B cell (primary cell): ENCODE measurements at regions not wholly inside any gene's neighbourhood (a gene's known extent, or its start where the extent isn't known, plus 50 kb on each side); places are given as distances from the start of the nearest gene placed in this dataset.

Source experiments
- ATAC-seq: fragments of 200-7000 bp; cut with Tn5 transposase; one replicate; pipeline ENCODE4 v1.10.0; 2021; ENCODE audit warnings: low read depth, mild to moderate bottlenecking, moderate number of reproducible peaks, moderate library complexity
- CTCF ChIA-PET: fragments of 350-600 bp; sonication (Branson Sonifier 250); formaldehyde crosslinking; loops from one replicate; lab custom pipeline; 2021; ENCODE audit warnings: antibody characterized with exemption, inconsistent platforms; lab: Charles Lee
- POLR2A ChIA-PET: fragments of 350-600 bp; sonication (Branson Sonifier 250); formaldehyde crosslinking; loops from one replicate; lab custom pipeline; 2021; ENCODE audit warnings: antibody characterized with exemption; lab: Charles Lee
- DNase-seq: peaks from one replicate; pipeline ENCODE4 v3.0.0; 2013
- H2AFZ ChIP-seq: 2 replicates; pipeline ENCODE4 v1.6.1; 2012; ENCODE audit warnings: mild to moderate bottlenecking, low read depth, low read length; ENCODE audit not compliant: insufficient read depth, poor library complexity, severe bottlenecking
- H3K27ac ChIP-seq, 2 donors: 1 replicate in 1 of 2; 2 replicates in 1 of 2; pipeline ENCODE4 v1.5.1; 2012 to 2013; ENCODE audit warnings: low read length in 2 of 2, mild to moderate bottlenecking in 2 of 2, moderate library complexity in 1 of 2
- H3K27me3 ChIP-seq, 4 experiments: fragments of 200-600 bp in 1 of 4; sonication (generic) in 1 of 4; replicated peaks in 1 of 4; 1 replicate in 2 of 4; 2 replicates in 2 of 4; pipeline versions ENCODE4 v1.6.1 to v1.7.0; 2013 to 2016; ENCODE audit warnings: low read length in 3 of 4, mild to moderate bottlenecking in 2 of 4, mixed read lengths in 1 of 4, moderate library complexity in 1 of 4; ENCODE audit not compliant: insufficient read depth in 4 of 4, control insufficient read depth in 3 of 4; ENCODE audit errors: control extremely low read depth in 1 of 4
- H3K36me3 ChIP-seq, 2 experiments: replicated peaks in 1 of 2; 1 replicate in 1 of 2; 2 replicates in 1 of 2; pipeline versions ENCODE4 v1.6.1 to v1.7.1; 2013; ENCODE audit warnings: low read length in 1 of 2; ENCODE audit not compliant: insufficient read depth in 2 of 2, control insufficient read depth in 1 of 2; ENCODE audit errors: control extremely low read depth in 1 of 2, extremely low read depth in 1 of 2
- H3K4me1 ChIP-seq, 2 donors: fragments of 200-600 bp in 1 of 2; sonication (generic) in 1 of 2; 1 replicate in 1 of 2; 2 replicates in 1 of 2; pipeline versions ENCODE4 v1.5.1 to v1.6.1; 2013 to 2017; ENCODE audit warnings: low read length in 2 of 2; ENCODE audit not compliant: control insufficient read depth in 2 of 2, insufficient read depth in 2 of 2
- H3K4me2 ChIP-seq: replicated peaks from 2 replicates; pipeline ENCODE3; 2012; ENCODE audit warnings: mild to moderate bottlenecking, low read depth, low read length; ENCODE audit not compliant: poor library complexity, severe bottlenecking
- H3K4me3 ChIP-seq, 5 experiments: fragments of 200-600 bp in 1 of 5; sonication (generic) in 1 of 5; 1 replicate in 3 of 5; 2 replicates in 2 of 5; pipeline versions ENCODE4 v1.5.1 to v1.7.0; 2011 to 2016; ENCODE audit warnings: low read length in 4 of 5, mild to moderate bottlenecking in 4 of 5, low read depth in 2 of 5, control low read depth in 1 of 5, moderate library complexity in 1 of 5; ENCODE audit not compliant: insufficient read depth in 1 of 5; ENCODE audit errors: control extremely low read depth in 1 of 5, extremely low read depth in 1 of 5
- H3K79me2 ChIP-seq: fragments of 200-600 bp; sonication (generic); one replicate; pipeline ENCODE4 v1.6.0; 2016; ENCODE audit warnings: low read length; ENCODE audit not compliant: control insufficient read depth, insufficient read depth
- H3K9ac ChIP-seq: fragments of 200-600 bp; sonication (generic); 2 replicates; pipeline ENCODE4 v1.6.1; 2017; ENCODE audit warnings: mild to moderate bottlenecking, low read length, moderate library complexity
- H3K9me3 ChIP-seq, 3 donors: one replicate each; pipeline versions ENCODE4 v1.6.1 to v1.7.1; 2013; ENCODE audit warnings: low read length in 2 of 3; ENCODE audit not compliant: control insufficient read depth in 2 of 3, insufficient read depth in 1 of 3; ENCODE audit errors: control extremely low read depth in 1 of 3
- H4K20me1 ChIP-seq: 2 replicates; pipeline ENCODE4 v1.6.0; 2012; ENCODE audit warnings: mild to moderate bottlenecking, low read length; ENCODE audit not compliant: insufficient read depth, control insufficient read depth, poor library complexity, severe bottlenecking
- H3K27ac Mint-ChIP-seq: one replicate; pipeline ENCODE4 v1.8.0; 2021; ENCODE audit warnings: mixed read lengths
- H3K27me3 Mint-ChIP-seq: one replicate; pipeline ENCODE4 v1.8.0; 2021; ENCODE audit warnings: mixed read lengths
- H3K4me1 Mint-ChIP-seq: one replicate; pipeline ENCODE4 v1.8.0; 2021; ENCODE audit warnings: mixed read lengths
- H3K4me3 Mint-ChIP-seq: one replicate; pipeline ENCODE4 v1.8.0; 2021; ENCODE audit warnings: mixed read lengths
- H3K9me3 Mint-ChIP-seq: one replicate; pipeline ENCODE4 v1.8.0; 2022; ENCODE audit warnings: mixed read lengths; ENCODE audit not compliant: insufficient read depth
- CTCF ChIP-seq: fragments of 200-600 bp; IDR thresholded peaks from one replicate; pipeline ENCODE4 v1.8.0; 2022; ENCODE audit warnings: antibody characterized with exemption, mild to moderate bottlenecking
- EZH2 ChIP-seq: IDR thresholded peaks from 2 replicates; pipeline ENCODE4 v1.6.1; 2012; ENCODE audit warnings: borderline replicate concordance, low read depth, mild to moderate bottlenecking, moderate library complexity, low read length; ENCODE audit not compliant: insufficient read depth, poor library complexity, severe bottlenecking
- WGBS: methylation state at CpG from one replicate; pipeline ENCODE4 v1.1.5; 2013; ENCODE audit warnings: missing lambda C conversion rate; ENCODE audit not compliant: insufficient coverage; 5-methylcytosine and 5-hydroxymethylcytosine counted together
- intact Hi-C: fragments of 100-400 bp; cut with micrococcal nuclease; formaldehyde crosslinking; loops from one replicate; pipeline ENCODE4 v1.10.0; 2022

- Histone ChIP-seq H3K4me3 (no peak overlapping the region), H3K27ac (no peak overlapping the region), H3K36me3 (no peaks in the 10 kb centered on the region), H3K27me3 (no peaks in the 10 kb centered on the region), H4K20me1 (no peaks in the 10 kb centered on the region), H3K4me1 (no peaks in the 10 kb centered on the region), H3K79me2 (no peaks in the 10 kb centered on the region), H3K4me2 (no peak overlapping the region), H3K9ac (no peak overlapping the region), H3K9me3 (no peaks in the 10 kb centered on the region), H2AFZ (no peak overlapping the region)
- DNase-seq (no peak), ATAC-seq (no peak)
- TF ChIP-seq EZH2 (no peak), CTCF (no peak)
- ChIA-PET POLR2A (no interaction called here), CTCF (no interaction called here)
- intact Hi-C loops: no loop called here
- Mint-ChIP-seq H3K4me1 (no peaks in the 10 kb centered on the region), H3K9me3 (peaks cover 3% of the 10 kb centered on the region), H3K4me3 (no peak overlapping the region), H3K27ac (no peak overlapping the region), H3K27me3 (no peaks in the 10 kb centered on the region)
- 100% methylated on average over 1 of the region's 2 CpGs for WGBS
Measured at GRCh38 chr5:8828596-8829322, 717.1 kb downstream of the SEMA5A start.

DNA sequence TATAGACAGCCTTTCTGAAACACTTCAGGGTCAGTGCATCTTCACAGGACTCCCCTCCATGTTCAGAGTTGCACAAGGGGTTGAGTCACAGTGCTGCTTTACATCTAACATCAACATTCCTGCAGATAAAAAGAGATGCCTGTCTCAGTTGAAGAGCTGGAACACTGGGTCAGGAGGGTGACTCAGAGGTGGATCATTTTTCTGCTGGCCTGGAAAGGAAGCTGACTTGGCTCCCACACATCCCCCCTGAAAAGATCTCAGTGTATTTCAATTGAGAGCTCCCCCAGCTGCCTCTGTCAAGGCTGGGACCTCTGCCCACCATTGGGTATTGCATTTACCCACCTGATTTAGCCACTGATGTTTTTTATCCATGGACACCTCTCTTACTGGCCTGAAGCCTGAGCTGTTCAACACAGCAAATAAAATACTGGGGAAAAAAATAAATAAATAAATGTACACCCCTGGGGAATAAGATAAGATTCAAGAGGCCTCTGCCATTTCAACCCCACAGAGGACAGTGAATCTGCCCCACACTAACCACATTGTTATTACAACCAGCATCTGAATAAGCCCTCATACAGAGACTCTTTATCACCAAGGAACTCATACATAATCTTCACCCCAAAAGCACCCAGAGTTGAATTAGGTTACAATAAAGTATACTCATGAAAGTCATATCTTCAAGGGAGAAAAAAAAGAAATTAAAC lies 716.4 kb downstream of the SEMA5A start:
- H3K9me3 Mint-ChIP-seq: peaks cover 3% of the 10 kb centered on the region

More for the DNA sequence above, 716.4 kb downstream of the SEMA5A start:
- no peak overlapping the region for H3K27ac ChIP-seq
- no peak for TF ChIP-seq EZH2
- no peak for TF ChIP-seq CTCF
- no peak overlapping the region for H3K9ac ChIP-seq
- DNase-seq: no peak
- CTCF ChIA-PET: no interaction called here
- H3K27me3 ChIP-seq: no peaks in the 10 kb centered on the region
- Mint-ChIP-seq H3K4me1 (no peaks in the 10 kb centered on the region), H3K27me3 (no peaks in the 10 kb centered on the region), H3K4me3 (no peak overlapping the region), H3K27ac (no peak overlapping the region)
- POLR2A ChIA-PET: no interaction called here
- H3K4me1 ChIP-seq: no peaks in the 10 kb centered on the region
- no peak overlapping the region for H3K4me3 ChIP-seq
- H2AFZ ChIP-seq: no peak overlapping the region
- no peaks in the 10 kb centered on the region for H3K36me3 ChIP-seq
- H4K20me1 ChIP-seq: no peaks in the 10 kb centered on the region
- no peak overlapping the region for H3K4me2 ChIP-seq
- H3K9me3 ChIP-seq: no peaks in the 10 kb centered on the region
- no peak for ATAC-seq
- H3K79me2 ChIP-seq: no peaks in the 10 kb centered on the region
- intact Hi-C loops: no loop called here
